ENCODE measurements at regions not wholly inside any gene's neighbourhood (a gene's known extent, or its start where the extent isn't known, plus 50 kb on each side); places are given as distances from the start of the nearest gene placed in this dataset.

GRCh38 chr3:14000556-14000955 is 120.7 kb upstream of the WNT7A start:
- TF ChIP-seq CTCF (IDR thresholded peaks at IDR 0.05) = no peak
- TF ChIP-seq POLR2A (IDR thresholded peaks at IDR 0.05) = no peak

Data from Peyer's patch (tissue), 4 donors.